ENCODE measurements at regions not wholly inside any gene's neighbourhood (a gene's known extent, or its start where the extent isn't known, plus 50 kb on each side); places are given as distances from the start of the nearest gene placed in this dataset.

DNA sequence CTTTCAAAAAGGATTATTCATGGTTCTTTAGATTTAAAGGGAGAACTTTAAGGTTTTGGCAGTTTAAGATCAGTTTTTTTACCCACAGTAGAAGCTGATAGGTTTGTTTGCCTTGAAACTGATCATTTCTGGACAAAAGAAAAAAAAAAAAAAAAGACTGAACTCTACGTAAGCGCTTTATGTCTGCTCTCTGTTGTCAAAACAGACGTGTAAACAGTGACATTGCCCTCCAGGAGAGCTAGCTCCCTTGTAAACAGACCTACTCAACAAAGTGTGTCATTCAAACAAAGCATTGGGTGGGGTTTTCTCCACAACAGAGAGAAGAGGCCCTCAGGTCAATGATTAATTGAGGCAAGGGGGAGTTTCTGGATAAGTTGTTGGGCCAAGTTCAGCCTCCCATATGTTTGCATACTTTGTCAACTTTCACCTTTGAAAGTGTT lies 568.1 kb upstream of the LRRN3 start:
- TF ChIP-seq, protein P1, sequence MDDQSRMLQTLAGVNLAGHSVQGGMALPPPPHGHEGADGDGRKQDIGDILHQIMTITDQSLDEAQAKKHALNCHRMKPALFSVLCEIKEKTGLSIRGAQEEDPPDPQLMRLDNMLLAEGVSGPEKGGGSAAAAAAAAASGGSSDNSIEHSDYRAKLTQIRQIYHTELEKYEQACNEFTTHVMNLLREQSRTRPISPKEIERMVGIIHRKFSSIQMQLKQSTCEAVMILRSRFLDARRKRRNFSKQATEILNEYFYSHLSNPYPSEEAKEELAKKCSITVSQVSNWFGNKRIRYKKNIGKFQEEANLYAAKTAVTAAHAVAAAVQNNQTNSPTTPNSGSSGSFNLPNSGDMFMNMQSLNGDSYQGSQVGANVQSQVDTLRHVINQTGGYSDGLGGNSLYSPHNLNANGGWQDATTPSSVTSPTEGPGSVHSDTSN (CRISPR knock-in tag; IDR thresholded peaks at IDR 0.05): no peak
- TF ChIP-seq ZBTB7A (tag by site-specific recombination; IDR thresholded peaks at IDR 0.05; ENCODE audit: low read depth): no peak
- TF ChIP-seq, protein P2, sequence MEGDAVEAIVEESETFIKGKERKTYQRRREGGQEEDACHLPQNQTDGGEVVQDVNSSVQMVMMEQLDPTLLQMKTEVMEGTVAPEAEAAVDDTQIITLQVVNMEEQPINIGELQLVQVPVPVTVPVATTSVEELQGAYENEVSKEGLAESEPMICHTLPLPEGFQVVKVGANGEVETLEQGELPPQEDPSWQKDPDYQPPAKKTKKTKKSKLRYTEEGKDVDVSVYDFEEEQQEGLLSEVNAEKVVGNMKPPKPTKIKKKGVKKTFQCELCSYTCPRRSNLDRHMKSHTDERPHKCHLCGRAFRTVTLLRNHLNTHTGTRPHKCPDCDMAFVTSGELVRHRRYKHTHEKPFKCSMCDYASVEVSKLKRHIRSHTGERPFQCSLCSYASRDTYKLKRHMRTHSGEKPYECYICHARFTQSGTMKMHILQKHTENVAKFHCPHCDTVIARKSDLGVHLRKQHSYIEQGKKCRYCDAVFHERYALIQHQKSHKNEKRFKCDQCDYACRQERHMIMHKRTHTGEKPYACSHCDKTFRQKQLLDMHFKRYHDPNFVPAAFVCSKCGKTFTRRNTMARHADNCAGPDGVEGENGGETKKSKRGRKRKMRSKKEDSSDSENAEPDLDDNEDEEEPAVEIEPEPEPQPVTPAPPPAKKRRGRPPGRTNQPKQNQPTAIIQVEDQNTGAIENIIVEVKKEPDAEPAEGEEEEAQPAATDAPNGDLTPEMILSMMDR (tag by site-specific recombination; IDR thresholded peaks at IDR 0.05): no peak
